GM19043 (cell line): ENCODE measurements at regions not wholly inside any gene's neighbourhood (a gene's known extent, or its start where the extent isn't known, plus 50 kb on each side); places are given as distances from the start of the nearest gene placed in this dataset.

ENCODE experiments used
- ATAC-seq: cut with Tn5 transposase; IDR thresholded peaks from one replicate; pipeline ENCODE4 v1.9.1; 2021; ENCODE audit warnings: low read depth; ENCODE audit not compliant: unreplicated experiment

- ATAC-seq, result no peak
These were observed 254.2 kb upstream of the SLCO3A1 start for GRCh38 chr15:91599261-91599660.

GRCh38 chr15:91603384-91604080 lies 250.0 kb upstream of the SLCO3A1 start:
- no peak for ATAC-seq

- ATAC-seq, result no peak
These were observed 249.4 kb upstream of the SLCO3A1 start for GRCh38 chr15:91604122-91604521.

- no peak for ATAC-seq
These were observed 247.9 kb upstream of the SLCO3A1 start for GRCh38 chr15:91605576-91605975.

GRCh38 chr15:91609231-91609630 lies 244.3 kb upstream of the SLCO3A1 start:
- ATAC-seq, result no peak

GRCh38 chr15:91609966-91610365 lies 243.5 kb upstream of the SLCO3A1 start:
- no peak for ATAC-seq

- no peak for ATAC-seq
These were observed 241.8 kb upstream of the SLCO3A1 start for GRCh38 chr15:91611561-91612323.

GRCh38 chr15:91620229-91620628 lies 233.3 kb upstream of the SLCO3A1 start:
- no peak for ATAC-seq

GRCh38 chr15:91622235-91622634 lies 231.3 kb upstream of the SLCO3A1 start:
- ATAC-seq, result no peak

- ATAC-seq, result no peak
These were observed 230.7 kb upstream of the SLCO3A1 start for GRCh38 chr15:91622711-91623342.

GRCh38 chr15:91624353-91624968 lies 229.0 kb upstream of the SLCO3A1 start:
- ATAC-seq, result no peak

GRCh38 chr15:91625506-91625905 lies 228.0 kb upstream of the SLCO3A1 start:
- no peak for ATAC-seq

- ATAC-seq, result no peak
These were observed 225.8 kb upstream of the SLCO3A1 start for GRCh38 chr15:91627473-91628278.

- ATAC-seq, result no peak
These were observed 223.4 kb upstream of the SLCO3A1 start for GRCh38 chr15:91630090-91630489.

GRCh38 chr15:91632176-91632575 lies 221.3 kb upstream of the SLCO3A1 start:
- no peak for ATAC-seq

GRCh38 chr15:91632981-91633380 lies 220.5 kb upstream of the SLCO3A1 start:
- no peak for ATAC-seq

GRCh38 chr15:91634179-91634578 lies 219.3 kb upstream of the SLCO3A1 start:
- no peak for ATAC-seq

GRCh38 chr15:91635080-91635479 lies 218.4 kb upstream of the SLCO3A1 start:
- ATAC-seq, result no peak

GRCh38 chr15:91635641-91636040 lies 217.9 kb upstream of the SLCO3A1 start:
- ATAC-seq, result no peak

GRCh38 chr15:91649016-91649415 lies 204.5 kb upstream of the SLCO3A1 start:
- ATAC-seq, result no peak
